ENCODE measurements at regions not wholly inside any gene's neighbourhood (a gene's known extent, or its start where the extent isn't known, plus 50 kb on each side); places are given as distances from the start of the nearest gene placed in this dataset.

DNA sequence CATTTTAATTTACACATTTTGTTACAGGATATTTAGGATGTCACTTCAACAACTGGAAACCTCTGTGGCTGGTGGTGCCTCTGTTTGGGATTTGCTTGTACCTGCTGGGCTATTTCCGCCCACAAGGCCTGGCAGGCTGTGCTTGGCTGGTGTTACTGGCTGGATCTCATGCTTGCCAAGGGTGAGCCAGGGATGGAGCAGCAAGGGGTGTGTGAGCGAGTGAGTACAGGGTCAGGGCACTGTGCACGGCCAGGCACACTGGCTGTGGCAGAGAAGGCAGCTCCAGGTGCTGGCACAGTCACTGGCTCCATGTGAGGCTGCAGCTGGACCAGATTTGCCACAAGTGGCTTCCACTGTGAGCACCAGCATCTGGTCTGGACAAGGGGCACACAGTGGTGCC, 1254.8 kb downstream of the SLITRK5 start:
- TF ChIP-seq POLR2A (IDR thresholded peaks at IDR 0.05; ENCODE audit: low read length) (no peak), GATA1 (IDR thresholded peaks at IDR 0.05; ENCODE audit: low read depth, low read length) (no peak)

Measured in erythroblast (primary cell).